ENCODE measurements at regions not wholly inside any gene's neighbourhood (a gene's known extent, or its start where the extent isn't known, plus 50 kb on each side); places are given as distances from the start of the nearest gene placed in this dataset.

DNA sequence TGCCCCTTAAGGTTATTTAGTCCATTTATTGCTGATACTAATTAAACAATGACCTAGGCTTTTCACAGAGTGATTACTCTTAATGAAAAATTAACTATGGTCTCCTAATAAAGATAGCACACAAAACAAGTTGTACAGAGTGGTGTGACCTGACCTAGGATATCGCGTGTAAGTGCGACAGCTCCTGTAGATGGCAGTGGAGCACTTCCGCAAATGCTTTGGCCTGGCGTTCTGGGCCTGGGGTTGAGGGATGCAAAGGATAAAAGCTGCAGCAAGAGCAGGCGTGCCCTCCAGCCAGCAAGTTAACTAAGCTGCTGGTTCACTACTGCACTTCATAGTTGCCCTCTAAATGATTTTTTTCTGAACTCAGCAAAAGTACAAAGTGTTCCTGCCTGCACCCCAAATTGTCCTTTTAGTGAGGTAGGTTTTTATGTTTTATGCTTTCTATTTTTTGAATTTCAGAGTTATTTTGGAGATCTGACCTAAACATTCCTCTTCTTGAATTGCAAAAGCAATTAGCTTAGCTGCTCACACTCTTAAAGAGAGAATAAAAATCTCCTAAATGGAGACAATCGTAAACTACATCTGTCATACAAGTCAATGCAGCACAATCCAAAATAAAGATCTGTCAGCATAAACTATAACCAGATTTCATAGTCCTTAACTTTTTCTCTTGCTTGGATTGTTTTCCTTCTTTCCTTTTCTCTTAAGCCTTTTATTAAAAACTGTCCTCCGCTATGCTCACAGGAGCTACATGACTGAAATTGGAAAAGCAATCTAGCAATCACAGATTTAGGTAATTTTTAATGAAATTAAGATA, 379.6 kb downstream of the LRIG3 start:
- DNase-seq: peak; percentile 71

- no peak for DNase-seq
Measured at GRCh38 chr12:58541300-58541690, 379.0 kb downstream of the LRIG3 start.

GRCh38 chr12:58544281-58544680, 376.0 kb downstream of the LRIG3 start:
- DNase-seq: no peak

DNA sequence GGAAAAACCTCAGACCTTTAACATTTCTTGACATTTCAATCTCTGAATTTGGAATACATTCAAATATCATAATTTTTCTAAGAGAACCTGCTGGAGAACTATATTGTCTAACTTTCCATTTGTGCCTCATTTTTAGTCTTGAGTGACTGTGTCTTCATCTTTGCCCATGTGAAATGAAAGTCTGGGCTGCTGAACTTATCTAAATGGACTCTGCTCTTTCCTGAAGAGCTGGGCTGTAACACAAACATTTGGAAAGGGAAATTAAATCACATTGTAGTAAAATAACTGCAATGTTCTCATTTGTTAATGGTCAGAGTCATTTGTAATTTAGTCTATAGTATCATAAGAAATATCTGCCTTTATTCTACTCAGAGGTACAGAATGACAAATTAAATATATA, 373.1 kb downstream of the LRIG3 start:
- no peak for DNase-seq

DNA sequence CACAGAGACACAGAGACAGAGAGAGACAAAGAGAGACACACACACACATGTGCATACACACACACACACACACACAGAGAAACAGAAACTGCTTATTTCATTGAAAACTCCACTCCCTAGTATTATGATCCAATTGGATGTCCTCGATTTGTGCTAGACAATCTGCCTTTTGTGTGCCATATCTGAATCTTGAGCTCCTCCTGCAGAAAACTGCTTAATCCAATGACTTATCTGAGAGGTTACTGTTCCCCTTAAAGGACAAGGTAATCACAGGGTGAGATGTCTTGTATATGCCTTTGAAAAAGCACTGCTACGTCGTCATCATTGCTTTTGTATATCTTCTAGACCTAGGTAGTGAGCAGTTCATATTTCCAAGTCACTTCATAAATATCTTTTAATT, 371.5 kb downstream of the LRIG3 start:
- no peak for DNase-seq

- DNase-seq: no peak
Measured at GRCh38 chr12:58554522-58555157, 365.7 kb downstream of the LRIG3 start.

GRCh38 chr12:58557171-58557570, 363.1 kb downstream of the LRIG3 start:
- DNase-seq: peak; percentile 36

DNA sequence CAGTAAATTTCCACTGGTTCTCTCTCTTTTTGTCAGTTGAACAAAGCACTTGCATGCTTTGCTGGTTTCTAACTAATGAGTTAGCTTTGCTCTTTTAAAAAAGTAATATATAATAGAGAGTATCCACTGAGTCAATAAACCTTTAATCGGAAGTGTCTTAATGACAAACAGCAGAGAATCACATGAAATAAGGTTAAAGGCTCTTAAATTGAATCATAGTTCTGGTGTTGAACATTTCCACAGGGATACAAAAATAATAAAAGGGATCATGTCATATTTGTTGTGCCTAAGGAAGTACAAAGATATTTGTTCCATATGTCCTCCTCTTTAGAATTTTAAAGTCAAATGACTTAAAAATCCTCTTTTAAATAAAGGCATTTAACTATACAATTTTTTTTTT, 362.6 kb downstream of the LRIG3 start:
- DNase-seq: no peak

GRCh38 chr12:58563621-58564020, 356.7 kb downstream of the LRIG3 start:
- peak; percentile 73 for DNase-seq

DNA sequence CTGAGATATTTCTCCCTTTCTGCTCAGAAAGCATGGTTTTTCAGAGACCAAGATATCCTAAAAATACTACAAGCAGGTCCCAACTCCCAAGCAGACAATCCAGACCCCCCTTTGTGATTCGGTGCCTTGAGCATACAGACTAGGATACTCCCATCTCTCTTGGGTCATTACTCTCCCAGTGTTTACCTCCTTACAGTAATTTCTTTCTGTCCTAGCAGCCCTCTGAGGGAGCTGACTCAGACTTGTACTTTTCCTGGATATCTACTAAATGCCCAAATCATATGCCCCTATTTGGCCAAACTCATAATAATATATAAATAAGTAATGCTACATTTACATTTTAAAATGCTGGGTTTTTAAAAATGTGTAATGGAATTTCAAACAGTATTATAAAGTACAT, 355.6 kb downstream of the LRIG3 start:
- DNase-seq: peak; percentile 51

GRCh38 chr12:58566599-58566998, 353.7 kb downstream of the LRIG3 start:
- no peak for DNase-seq

GRCh38 chr12:58567189-58567588, 353.1 kb downstream of the LRIG3 start:
- no peak for DNase-seq

DNA sequence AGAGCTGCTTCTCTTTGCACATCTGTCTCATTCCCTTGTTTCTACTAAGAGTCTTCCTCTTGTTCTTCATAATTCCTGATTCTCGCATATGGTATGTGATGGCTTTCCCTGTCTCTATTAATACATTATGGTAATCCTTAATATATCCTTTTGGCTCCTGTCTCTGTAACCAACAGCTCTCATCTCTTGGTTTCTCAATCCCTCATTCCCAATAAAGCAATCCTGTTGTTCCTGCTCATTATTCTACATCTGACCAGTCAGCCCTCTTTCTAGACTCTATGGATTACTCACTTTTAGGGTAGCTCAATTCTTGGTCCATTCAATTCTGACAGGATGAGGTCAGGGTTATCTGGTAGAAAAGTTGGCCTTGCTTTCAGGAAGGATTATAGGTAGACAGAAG, 349.9 kb downstream of the LRIG3 start:
- DNase-seq: no peak

DNA sequence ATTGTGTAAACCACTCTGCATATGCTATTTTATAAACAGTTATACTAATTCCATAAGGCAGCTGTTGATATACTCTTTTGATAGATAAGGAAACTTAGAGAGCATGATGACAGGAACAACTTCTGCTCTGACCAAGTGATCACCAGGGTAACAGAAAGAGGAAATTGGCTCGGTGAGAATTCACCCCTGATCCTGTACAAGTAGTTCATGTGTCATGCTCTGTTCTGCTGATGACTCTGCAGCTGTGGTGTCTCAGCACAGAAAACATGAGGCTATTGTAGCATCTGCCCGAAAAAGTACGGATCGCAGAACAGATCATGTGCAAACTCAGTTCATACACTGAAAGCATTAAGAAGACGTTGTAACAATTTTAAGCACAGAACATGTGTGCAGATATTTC, 345.0 kb downstream of the LRIG3 start:
- no peak for DNase-seq

DNA sequence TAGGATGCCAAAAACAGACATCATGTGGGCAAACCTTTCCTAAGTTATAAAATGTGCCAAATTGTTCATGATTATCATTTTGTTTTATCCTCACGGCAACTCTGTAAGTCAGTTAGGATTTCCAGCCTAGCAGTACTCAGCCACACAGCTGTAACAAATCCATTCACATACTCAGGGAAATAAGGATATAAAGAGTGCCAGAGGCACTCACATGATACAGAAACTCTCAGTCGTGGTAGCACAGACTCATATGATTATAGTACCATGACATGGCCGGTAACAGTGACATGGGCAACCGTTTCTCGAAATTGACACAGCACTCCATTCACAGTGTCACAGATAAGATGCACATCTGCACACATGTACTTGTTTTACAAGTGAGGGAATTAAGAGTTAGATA, 344.2 kb downstream of the LRIG3 start:
- DNase-seq: no peak

- no peak for DNase-seq
Measured at GRCh38 chr12:58576916-58577315, 343.4 kb downstream of the LRIG3 start.

GRCh38 chr12:58580095-58580494, 340.2 kb downstream of the LRIG3 start:
- DNase-seq: no peak

- no peak for DNase-seq
Measured at GRCh38 chr12:58583529-58583928, 336.8 kb downstream of the LRIG3 start.

DNA sequence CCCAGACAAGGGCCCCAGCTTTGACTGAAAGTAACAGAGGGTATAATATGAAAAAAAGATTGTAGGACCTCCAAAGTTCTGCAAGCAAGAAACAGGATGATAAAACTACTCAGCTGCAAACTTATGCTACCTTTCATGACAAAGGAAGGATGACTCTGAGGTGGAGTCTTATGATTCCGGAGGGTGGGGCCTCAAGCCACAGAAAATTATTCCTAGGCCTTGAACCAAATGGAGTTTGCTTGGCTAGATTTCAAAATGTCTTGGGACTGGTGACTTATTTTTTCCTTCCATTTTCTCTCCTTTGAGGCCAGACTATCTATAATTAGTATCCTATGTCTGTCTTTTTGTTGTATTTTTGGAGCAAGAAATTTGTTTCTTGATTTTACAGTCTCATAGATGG, 336.4 kb downstream of the LRIG3 start:
- no peak for DNase-seq

DNA sequence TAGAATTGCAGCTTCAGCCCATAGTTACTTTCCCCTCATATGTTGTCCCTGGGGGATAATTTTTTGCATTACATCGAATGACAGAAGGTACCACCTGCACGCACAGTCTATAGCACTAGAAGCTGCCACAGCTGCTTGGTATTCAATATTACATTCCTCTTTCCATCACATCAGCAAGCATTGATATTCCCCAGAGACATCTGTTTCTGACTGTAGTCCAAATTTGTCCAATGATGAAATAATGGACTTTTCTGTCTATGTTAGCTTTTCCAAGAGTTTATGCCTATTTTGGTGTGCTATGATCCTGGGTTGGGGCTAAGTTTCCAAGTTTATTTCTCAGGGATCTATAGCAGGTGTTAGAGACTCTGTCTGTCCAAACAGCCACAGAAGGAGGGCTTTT, 335.4 kb downstream of the LRIG3 start:
- DNase-seq: no peak

GRCh38 chr12:58586762-58587161, 333.5 kb downstream of the LRIG3 start:
- no peak for DNase-seq

- DNase-seq: no peak
Measured at GRCh38 chr12:58588770-58589169, 331.5 kb downstream of the LRIG3 start.

GRCh38 chr12:58592475-58593207, 327.7 kb downstream of the LRIG3 start:
- no peak for DNase-seq
